GM12865 (cell line): ENCODE measurements at regions not wholly inside any gene's neighbourhood (a gene's known extent, or its start where the extent isn't known, plus 50 kb on each side); places are given as distances from the start of the nearest gene placed in this dataset.

Source experiments
- DNase-seq: peaks from one replicate; pipeline ENCODE4 v3.0.0; 2010; ENCODE audit warnings: low read depth
- H3K4me3 ChIP-seq: 2 replicates; pipeline ENCODE4 v1.5.1; 2011; ENCODE audit warnings: mild to moderate bottlenecking, low read depth, low read length, control low read depth
- TF ChIP-seq, protein P1 (sequence below): IDR thresholded peaks from 2 replicates; pipeline ENCODE4 v1.5.1; 2011; ENCODE audit warnings: low read length, control low read depth, low read depth, inconsistent platforms; ENCODE audit not compliant: insufficient read depth; ENCODE audit errors: missing control alignments

DNA sequence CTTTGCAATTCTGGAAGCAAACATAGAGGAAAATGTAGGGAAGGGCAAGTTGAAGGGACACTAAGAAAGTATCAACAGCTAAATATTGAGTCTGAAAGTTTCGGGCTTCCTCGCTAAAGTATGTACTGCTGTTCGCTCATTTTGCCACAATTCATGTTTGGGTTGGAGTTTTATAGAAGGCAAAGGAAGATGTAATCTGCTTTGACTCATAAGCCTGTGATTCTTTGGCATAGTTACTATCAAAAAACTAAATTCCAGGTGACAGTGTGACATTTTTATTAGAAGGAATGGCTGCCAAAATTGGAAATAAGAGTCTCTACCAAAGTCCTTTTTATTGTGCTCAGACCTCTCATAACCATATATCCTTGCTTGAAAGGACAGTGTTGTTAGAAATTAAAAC is 336.7 kb upstream of the ADGRL3 start:
- TF ChIP-seq, protein P1, sequence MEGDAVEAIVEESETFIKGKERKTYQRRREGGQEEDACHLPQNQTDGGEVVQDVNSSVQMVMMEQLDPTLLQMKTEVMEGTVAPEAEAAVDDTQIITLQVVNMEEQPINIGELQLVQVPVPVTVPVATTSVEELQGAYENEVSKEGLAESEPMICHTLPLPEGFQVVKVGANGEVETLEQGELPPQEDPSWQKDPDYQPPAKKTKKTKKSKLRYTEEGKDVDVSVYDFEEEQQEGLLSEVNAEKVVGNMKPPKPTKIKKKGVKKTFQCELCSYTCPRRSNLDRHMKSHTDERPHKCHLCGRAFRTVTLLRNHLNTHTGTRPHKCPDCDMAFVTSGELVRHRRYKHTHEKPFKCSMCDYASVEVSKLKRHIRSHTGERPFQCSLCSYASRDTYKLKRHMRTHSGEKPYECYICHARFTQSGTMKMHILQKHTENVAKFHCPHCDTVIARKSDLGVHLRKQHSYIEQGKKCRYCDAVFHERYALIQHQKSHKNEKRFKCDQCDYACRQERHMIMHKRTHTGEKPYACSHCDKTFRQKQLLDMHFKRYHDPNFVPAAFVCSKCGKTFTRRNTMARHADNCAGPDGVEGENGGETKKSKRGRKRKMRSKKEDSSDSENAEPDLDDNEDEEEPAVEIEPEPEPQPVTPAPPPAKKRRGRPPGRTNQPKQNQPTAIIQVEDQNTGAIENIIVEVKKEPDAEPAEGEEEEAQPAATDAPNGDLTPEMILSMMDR: no peak
- no peak for DNase-seq
- H3K4me3 ChIP-seq: no peak overlapping the region

DNA sequence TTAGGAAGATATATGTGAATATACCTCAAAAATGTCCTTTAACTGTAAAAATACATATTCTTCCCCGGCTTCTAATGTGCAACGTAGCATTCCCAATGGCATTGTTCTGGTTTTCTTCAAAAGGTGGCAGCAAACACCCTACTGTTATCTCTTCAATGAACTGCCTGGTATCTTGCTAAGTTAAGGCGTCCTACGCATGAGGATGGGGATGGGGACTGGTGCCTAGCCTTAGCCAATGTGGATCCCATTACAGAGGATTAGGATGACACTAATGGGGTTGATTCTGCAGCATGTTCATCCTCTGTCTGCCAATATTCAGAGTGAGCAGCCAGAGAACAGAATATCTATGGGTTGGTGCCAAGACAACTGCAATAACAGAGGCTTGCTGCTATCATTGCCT is 334.9 kb upstream of the ADGRL3 start:
- no peak overlapping the region for H3K4me3 ChIP-seq
- TF ChIP-seq, protein P1: no peak
- DNase-seq: no peak

DNA sequence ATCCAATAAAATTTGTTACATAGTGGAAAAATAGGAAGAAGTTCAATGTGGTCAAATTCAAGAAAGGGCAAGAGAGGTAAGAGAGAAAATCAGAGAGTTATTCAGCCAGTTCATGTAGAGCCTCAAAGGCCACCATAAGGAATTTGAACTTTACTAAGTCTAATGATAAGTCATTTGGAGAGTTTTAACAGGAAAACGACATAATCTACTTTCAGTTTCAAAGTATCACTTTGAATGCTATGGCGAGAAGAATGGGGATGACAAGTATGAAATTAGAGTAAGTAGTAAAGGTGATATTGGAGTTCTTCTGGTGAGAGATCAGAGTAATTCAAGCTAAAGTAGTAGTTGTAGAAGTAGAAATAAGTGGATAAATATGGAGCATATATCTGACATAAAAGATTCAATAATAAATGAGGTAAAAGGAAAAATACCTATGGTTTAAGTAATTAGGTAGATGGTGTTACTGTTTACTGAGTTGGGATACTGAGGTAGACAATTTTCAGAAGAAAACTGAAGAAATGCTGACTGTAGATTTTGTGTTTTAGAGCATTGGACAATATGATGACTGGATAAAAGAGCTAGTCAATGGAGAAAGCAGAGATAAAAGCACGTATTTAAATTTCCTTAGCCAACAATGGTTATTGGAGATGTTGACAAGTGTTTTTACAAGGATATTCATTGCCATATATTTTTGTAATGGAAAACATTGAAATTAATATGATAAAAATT is 331.7 kb upstream of the ADGRL3 start:
- no peak overlapping the region for H3K4me3 ChIP-seq
- no peak for DNase-seq
- TF ChIP-seq, protein P1: no peak

DNA sequence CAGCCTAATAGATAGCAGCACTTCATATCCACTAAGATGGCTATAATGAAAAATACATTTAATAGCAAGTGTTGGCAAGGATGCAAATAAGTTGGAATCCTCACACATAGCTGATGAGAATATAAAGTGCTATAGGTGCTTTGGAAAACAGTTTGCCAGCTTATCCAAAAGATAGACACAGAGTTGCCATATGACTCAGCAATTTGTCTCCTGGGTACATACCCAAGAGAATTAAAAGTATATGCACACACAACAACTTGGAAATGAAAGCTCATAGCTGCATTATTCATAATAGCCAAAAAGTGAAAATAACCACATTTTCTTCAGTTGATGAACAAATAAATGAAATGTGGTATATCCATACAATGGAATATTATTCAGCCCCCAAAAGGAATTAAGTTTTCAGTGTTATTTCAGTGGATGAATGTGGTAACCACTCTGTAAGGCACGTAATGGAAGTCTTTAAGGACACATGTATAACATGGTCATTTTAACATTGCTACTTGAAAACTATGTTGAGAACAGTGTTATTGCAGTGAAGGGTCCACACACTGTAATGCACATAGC is 320.9 kb upstream of the ADGRL3 start:
- no peak for DNase-seq
- no peak overlapping the region for H3K4me3 ChIP-seq

DNA sequence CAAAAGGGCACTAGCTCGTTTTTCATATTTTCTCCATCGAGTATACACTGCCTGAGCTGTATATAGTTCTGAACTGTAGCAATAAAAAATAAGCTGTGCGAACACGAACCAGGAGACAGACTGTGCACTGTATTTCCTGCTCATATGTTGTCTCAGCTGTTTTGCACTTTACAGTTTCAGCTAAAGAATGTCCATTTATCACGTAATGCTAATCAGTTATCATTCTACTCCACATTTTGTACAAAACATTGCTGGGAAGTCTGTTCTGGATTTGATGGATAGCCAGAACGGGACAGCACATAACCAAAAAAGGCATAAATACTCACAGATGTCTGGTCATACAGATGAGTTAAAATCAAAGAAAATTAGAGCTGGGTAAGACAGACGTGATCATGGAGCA is 315.5 kb upstream of the ADGRL3 start:
- TF ChIP-seq, protein P1: no peak
- no peak for DNase-seq
- H3K4me3 ChIP-seq: no peak overlapping the region

More for the DNA sequence above, 320.9 kb upstream of the ADGRL3 start:
- TF ChIP-seq, protein P1: no peak

DNA sequence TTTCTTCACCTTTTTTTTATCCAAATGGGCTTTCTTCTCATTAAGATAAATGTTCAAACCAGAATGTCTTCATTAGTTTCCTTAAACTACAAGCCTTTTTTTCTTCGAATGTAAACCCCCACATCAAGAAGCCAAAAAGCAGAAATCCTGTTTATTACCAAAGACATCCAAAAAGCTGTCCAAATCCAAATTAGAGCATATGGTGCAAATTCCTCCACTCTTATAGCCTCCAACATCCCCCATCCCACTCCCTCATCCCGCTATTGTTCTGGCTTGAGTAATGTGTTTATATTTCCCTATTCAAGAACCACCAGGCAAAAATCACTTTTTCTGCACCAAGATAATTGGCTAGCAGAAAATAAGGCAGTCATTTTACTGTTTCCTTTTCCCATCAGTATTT is 315.1 kb upstream of the ADGRL3 start:
- no peak overlapping the region for H3K4me3 ChIP-seq
- DNase-seq: no peak
- TF ChIP-seq, protein P1: no peak

DNA sequence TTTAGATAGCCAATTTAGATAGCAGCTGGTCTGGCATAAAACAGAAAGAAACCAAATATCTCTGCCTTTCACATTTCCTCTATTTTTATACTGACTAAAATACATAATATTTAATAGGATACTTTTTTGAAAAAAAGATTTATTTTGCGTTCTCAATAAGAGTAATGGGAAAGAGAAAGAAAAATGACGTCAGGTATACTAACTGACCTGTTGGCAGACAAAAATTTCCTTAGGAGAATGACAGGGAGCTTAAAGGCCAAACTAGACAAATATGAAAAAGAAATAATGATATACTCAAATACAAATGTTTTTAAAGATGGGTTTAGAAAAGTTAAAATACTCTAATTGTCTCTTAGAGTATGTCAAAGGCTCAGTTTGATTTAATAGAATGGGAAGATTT is 309.4 kb upstream of the ADGRL3 start:
- no peak for DNase-seq
- H3K4me3 ChIP-seq: no peak overlapping the region
- TF ChIP-seq, protein P1: no peak
